ENCODE measurements at regions not wholly inside any gene's neighbourhood (a gene's known extent, or its start where the extent isn't known, plus 50 kb on each side); places are given as distances from the start of the nearest gene placed in this dataset.

- TF ChIP-seq CTCF (IDR thresholded peaks at IDR 0.05): no peak
- TF ChIP-seq POLR2A (IDR thresholded peaks at IDR 0.05): no peak
- no peak for TF ChIP-seq EP300 (IDR thresholded peaks at IDR 0.05)
Measured at GRCh38 chr6:122178988-122179387, 220.5 kb upstream of the HSF2 start.

Measured in tibial nerve (tissue), 4 donors.